CD4-positive, CD25-positive, alpha-beta regulatory T cell (primary cell): ENCODE measurements at regions not wholly inside any gene's neighbourhood (a gene's known extent, or its start where the extent isn't known, plus 50 kb on each side); places are given as distances from the start of the nearest gene placed in this dataset.

Experiments
- ATAC-seq, 2 donors: fragments of 150-1000 bp; cut with Tn5 transposase; one replicate each; pipeline ENCODE4 v1.10.0; 2021; ENCODE audit warnings: low read depth in 2 of 2, moderate number of reproducible peaks in 2 of 2, moderate library complexity in 1 of 2
- DNase-seq, 3 donors: peaks; one replicate each; pipeline versions ENCODE4 v3.0.0 to v3.0.0-alpha.2; 2012 to 2022; ENCODE audit warnings: mixed read lengths in 1 of 3
- H3K27ac ChIP-seq: one replicate; pipeline ENCODE4 v1.7.0; 2013; ENCODE audit warnings: mild to moderate bottlenecking, low read length; ENCODE audit not compliant: insufficient read depth, poor library complexity, severe bottlenecking
- H3K27me3 ChIP-seq: one replicate; pipeline ENCODE4 v1.7.0; 2013; ENCODE audit warnings: low read length; ENCODE audit not compliant: control insufficient read depth, insufficient read depth
- H3K36me3 ChIP-seq: one replicate; pipeline ENCODE4 v1.7.0; 2013; ENCODE audit warnings: mild to moderate bottlenecking, low read length, moderate library complexity; ENCODE audit not compliant: control insufficient read depth, insufficient read depth
- H3K4me1 ChIP-seq: 2 replicates; pipeline ENCODE4 v1.7.0; 2013; ENCODE audit warnings: mild to moderate bottlenecking, low read length; ENCODE audit not compliant: insufficient read depth, control insufficient read depth, poor library complexity, severe bottlenecking
- H3K4me3 ChIP-seq: one replicate; pipeline ENCODE4 v1.7.0; 2013; ENCODE audit warnings: low read depth, mild to moderate bottlenecking, low read length, moderate library complexity
- H3K9me3 ChIP-seq, 2 experiments: 1 replicate in 1 of 2; 2 replicates in 1 of 2; pipeline ENCODE4 v1.7.0; 2013; ENCODE audit warnings: low read length in 2 of 2, mild to moderate bottlenecking in 1 of 2, moderate library complexity in 1 of 2; ENCODE audit not compliant: control insufficient read depth in 2 of 2
- H3K27ac Mint-ChIP-seq, 3 donors: one replicate each; pipeline ENCODE4 v1.8.0; 2020 to 2022; ENCODE audit warnings: mild to moderate bottlenecking in 3 of 3, mixed read lengths in 3 of 3, moderate library complexity in 2 of 3
- H3K27me3 Mint-ChIP-seq: one replicate; pipeline ENCODE4 v1.8.0; 2022; ENCODE audit warnings: mild to moderate bottlenecking, mixed read lengths
- H3K36me3 Mint-ChIP-seq: one replicate; pipeline ENCODE4 v1.8.0; 2020; ENCODE audit warnings: mixed read lengths
- H3K4me1 Mint-ChIP-seq, 4 donors: one replicate each; pipeline ENCODE4 v1.8.0; 2020 to 2022; ENCODE audit warnings: mixed read lengths in 4 of 4, mild to moderate bottlenecking in 1 of 4
- H3K4me3 Mint-ChIP-seq, 4 donors: one replicate each; pipeline ENCODE4 v1.8.0; 2020 to 2022; ENCODE audit warnings: mild to moderate bottlenecking in 4 of 4, mixed read lengths in 4 of 4, moderate library complexity in 3 of 4
- H3K9me3 Mint-ChIP-seq, 7 donors: one replicate each; pipeline ENCODE4 v1.8.0; 2020 to 2022; ENCODE audit warnings: mixed read lengths in 7 of 7, mild to moderate bottlenecking in 3 of 7, moderate library complexity in 2 of 7

DNA sequence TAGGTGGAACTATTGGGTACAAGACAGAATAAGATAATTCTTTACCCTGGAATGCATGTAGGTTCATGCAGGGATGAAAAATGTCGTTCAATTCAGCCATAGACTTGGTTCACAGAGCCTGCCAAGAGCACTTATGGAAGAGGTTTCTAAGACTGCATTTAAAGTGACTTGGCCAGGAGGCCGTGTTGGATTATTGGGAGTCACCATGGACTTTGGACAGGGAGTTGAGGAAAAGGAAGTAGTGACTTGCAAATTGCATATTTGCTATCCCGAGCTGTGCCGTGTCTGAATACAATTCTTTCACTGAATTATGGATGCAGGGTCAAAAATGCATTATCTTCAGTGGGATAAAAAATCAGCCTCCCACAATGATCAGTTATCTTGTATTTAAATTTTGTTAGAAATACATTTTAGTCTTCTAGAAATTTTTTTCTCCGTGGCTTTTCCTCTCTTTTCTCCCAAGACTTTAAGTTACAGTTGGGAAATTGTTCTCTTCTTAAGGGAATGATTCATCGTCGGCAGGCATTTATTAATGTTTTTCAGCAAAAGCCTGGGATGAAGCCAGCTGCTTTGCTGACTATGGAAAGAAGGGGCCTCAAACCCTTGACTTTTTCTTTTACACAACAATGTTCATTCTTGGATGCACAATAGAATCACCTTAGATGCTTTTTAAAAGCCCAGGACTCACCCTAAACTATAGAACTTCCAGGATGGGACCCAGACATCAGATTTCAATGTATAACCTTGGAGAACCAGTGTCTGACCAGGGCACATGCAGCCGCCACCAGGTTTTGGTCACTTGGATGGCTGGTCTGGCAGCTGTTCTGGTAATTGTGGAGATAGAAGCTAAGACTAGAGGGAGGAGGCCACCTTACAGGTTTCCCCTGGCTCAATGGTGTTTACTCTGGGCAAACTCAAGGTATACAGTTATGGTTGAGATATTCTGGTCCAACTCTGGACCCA, 70.8 kb downstream of the FAT3 start:
- DNase-seq (no peak), ATAC-seq (no peak)
- Histone ChIP-seq H3K36me3 (no peaks in the 10 kb centered on the region), H3K4me3 (no peak overlapping the region), H3K27me3 (no peaks in the 10 kb centered on the region), H3K27ac (no peak overlapping the region), H3K9me3 (no peaks in the 10 kb centered on the region), H3K4me1 (no peaks in the 10 kb centered on the region)
- Mint-ChIP-seq H3K9me3 (peaks cover 0 to 13% (median 5%) of the 10 kb centered on the region in 7 donors), H3K27me3 (no peaks in the 10 kb centered on the region), H3K4me1 (no peaks in the 10 kb centered on the region), H3K36me3 (no peaks in the 10 kb centered on the region), H3K4me3 (no peak overlapping the region), H3K27ac (no peak overlapping the region)

DNA sequence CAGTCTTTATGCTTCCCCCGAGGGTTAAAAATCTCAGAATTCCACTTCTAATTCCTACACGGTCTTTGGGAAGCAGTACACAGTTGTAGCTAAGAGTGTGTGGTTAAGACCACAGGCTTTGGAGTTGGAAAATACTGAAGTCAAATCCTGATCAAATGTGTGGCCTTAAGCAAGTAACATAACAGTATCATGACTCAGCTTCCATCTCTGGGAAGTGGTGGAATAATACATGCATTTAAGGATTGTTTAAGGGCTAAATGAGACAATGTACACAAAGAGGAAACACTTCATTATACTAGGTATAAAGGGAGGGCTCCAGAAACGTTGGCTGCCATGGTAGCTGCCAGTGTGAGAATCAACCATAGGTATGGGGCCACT, 71.5 kb downstream of the FAT3 start:
- Histone ChIP-seq H3K27ac (no peak overlapping the region), H3K4me3 (no peak overlapping the region), H3K9me3 (no peaks in the 10 kb centered on the region), H3K27me3 (no peaks in the 10 kb centered on the region), H3K4me1 (no peaks in the 10 kb centered on the region), H3K36me3 (no peaks in the 10 kb centered on the region)
- Mint-ChIP-seq H3K9me3 (peaks cover 0 to 13% (median 5%) of the 10 kb centered on the region in 7 donors), H3K27me3 (no peaks in the 10 kb centered on the region), H3K4me1 (no peaks in the 10 kb centered on the region), H3K27ac (no peak overlapping the region), H3K36me3 (no peaks in the 10 kb centered on the region), H3K4me3 (no peak overlapping the region)
- DNase-seq (no peak), ATAC-seq (no peak)

DNA sequence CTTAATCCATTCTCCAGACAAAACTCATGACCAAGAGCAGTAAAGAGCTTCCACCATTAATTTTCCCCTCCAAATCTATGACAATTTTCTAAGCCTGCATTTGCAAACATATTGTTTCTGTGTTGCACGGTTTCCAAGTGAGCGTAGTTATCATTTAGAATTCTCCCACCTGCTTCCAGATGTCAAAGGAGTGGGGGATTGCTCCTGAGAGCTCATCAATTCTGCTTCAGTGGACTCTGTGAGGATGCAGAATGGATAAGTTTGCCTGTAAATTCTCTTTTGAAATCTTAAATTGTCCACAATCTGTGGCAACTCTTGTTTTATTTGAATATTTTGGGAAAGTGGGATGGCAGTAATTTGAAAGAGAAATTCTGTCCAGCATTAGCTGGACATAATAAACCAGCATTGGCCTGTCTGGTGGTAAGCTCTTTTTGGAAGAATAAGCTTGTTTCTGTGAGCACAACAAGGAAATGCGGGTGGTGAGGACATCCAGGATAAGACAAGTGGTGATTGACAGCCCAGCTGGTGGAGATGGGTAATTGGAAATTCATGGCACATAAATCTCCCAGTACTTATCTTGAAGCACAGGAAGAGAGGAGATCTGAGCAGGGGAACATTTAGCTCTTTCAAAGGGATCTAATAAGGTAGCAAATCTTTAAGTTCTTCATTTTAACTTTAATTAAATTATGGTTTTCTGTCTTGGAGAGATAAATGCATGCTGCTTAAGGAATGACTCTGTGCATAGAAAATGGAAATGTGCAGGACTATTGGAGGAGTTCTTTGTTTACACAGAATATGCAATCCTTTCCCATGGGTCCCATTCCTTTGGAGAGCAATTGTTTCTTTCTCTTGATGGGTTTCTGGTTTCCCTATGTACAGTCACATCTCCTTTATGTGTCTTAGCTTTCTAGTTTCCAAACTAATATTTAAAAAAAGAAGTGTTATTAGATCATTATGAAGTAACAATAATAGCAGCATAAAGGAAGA, 73.2 kb downstream of the FAT3 start:
- Histone ChIP-seq H3K4me1 (no peaks in the 10 kb centered on the region), H3K27me3 (no peaks in the 10 kb centered on the region), H3K9me3 (no peaks in the 10 kb centered on the region), H3K4me3 (no peak overlapping the region), H3K27ac (no peak overlapping the region), H3K36me3 (no peaks in the 10 kb centered on the region)
- Mint-ChIP-seq H3K36me3 (no peaks in the 10 kb centered on the region), H3K9me3 (peaks cover 0 to 9% (median 3%) of the 10 kb centered on the region in 7 donors), H3K4me3 (no peak overlapping the region), H3K27me3 (no peaks in the 10 kb centered on the region), H3K4me1 (no peaks in the 10 kb centered on the region), H3K27ac (no peak overlapping the region)
- ATAC-seq (no peak), DNase-seq (no peak)

DNA sequence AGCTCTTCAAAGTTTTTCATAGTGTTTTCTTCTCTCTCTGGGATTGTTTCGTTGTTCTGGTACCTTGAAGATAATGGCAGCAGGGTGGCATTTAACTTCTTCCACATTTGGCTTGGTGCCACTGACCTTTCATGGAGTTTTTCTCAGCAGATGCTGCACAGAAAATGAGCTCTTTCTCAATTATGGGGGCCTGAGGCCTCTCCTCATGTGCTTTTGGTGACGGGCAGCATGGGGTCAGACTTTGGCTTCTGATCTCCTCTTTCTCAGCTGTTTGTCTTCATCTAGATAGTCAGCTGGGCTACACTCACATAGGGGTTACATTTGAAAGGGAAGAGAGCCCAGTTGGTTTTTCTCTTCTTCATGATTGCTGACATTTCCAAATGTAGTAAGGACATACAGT, 76.3 kb downstream of the FAT3 start:
- Histone ChIP-seq H3K27ac (no peak overlapping the region), H3K4me1 (no peaks in the 10 kb centered on the region), H3K4me3 (no peak overlapping the region), H3K9me3 (no peaks in the 10 kb centered on the region), H3K27me3 (no peaks in the 10 kb centered on the region), H3K36me3 (no peaks in the 10 kb centered on the region)
- ATAC-seq (no peak), DNase-seq (no peak)
- Mint-ChIP-seq H3K27ac (no peak overlapping the region), H3K4me3 (no peak overlapping the region), H3K9me3 (peaks cover 0 to 11% (median 3%) of the 10 kb centered on the region in 7 donors), H3K27me3 (no peaks in the 10 kb centered on the region), H3K36me3 (no peaks in the 10 kb centered on the region), H3K4me1 (no peaks in the 10 kb centered on the region)

DNA sequence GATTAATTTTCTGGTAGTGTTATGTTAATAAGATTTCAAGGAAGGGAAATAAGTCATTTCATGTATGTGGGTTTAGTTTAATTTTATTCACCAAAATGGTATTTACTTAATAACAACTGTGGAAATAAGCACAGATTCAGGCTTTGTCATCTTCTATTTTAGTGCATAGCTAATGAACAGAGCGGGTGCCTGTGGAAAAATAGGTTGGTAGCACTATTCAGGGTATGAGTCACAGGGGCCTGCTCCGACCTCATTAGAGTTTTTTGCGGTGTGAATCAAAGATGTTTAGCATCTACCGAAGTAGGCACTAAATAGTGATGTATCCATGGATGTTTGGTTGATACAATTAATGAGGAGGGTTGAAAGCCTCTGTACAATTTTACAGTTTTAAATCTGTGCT, 78.2 kb downstream of the FAT3 start:
- Mint-ChIP-seq H3K27ac (no peak overlapping the region), H3K36me3 (no peaks in the 10 kb centered on the region), H3K27me3 (no peaks in the 10 kb centered on the region), H3K9me3 (peaks cover 0 to 7% (median 1%) of the 10 kb centered on the region in 7 donors), H3K4me3 (no peak overlapping the region), H3K4me1 (no peaks in the 10 kb centered on the region)
- no peak overlapping the region for H3K27ac ChIP-seq
- H3K4me1 ChIP-seq, result no peaks in the 10 kb centered on the region
- no peaks in the 10 kb centered on the region for H3K27me3 ChIP-seq
- no peak overlapping the region for H3K4me3 ChIP-seq
- DNase-seq (no peak), ATAC-seq (no peak)
- H3K9me3 ChIP-seq, result no peaks in the 10 kb centered on the region
- H3K36me3 ChIP-seq, result no peaks in the 10 kb centered on the region

DNA sequence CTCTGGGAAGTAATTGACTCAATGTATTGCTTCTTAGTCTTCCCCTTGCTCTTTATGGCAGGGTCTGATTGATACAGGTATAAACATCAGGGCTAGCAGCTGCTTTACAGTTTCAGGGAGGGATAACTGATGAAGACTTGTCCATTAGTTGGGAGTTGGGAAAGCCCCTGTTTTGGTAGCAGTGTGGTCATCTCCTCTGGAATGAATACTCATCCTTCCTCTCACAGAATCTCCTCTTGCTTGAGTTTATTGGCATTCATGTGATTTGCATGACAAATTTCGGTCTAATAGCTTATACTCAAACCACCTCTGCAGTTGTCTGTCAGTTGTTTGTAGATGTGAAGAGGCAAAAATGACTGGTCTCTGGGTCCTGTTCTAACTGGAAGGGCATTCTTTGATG, 79.7 kb downstream of the FAT3 start:
- peaks cover 0 to 7% (median 1%) of the 10 kb centered on the region in 7 donors for H3K9me3 Mint-ChIP-seq

DNA sequence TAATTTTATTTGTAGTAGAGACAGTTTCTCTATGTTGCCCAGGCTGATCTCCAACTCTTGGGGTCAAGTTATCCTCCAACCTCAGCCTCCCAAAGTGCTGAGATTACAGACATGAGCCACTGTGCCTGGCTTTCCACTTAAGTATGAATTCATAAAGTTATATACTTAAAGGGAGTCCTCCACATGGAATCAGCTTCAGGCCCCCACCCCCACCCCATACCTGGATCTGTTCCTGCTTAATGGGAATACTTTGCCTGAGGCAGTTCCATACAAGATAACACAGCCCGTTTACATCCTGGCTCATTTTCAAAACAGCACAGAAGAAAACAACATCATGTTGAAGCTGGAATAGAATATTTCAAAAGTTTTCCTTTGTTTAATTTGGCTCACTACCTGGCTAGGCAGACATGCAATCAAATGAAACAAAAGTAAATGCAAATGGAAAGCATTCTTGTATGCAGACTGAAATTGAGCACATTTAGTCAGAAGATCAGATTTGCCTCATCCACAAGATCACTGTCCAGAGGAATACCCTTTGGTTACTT, 82.4 kb downstream of the FAT3 start:
- Mint-ChIP-seq H3K9me3 (peaks cover 0 to 5% (median 2%) of the 10 kb centered on the region in 7 donors), H3K27me3 (no peaks in the 10 kb centered on the region)
- ATAC-seq, result no peak

More for the DNA sequence above, 79.7 kb downstream of the FAT3 start:
- ATAC-seq (no peak), DNase-seq (no peak)
- Histone ChIP-seq H3K27ac (no peak overlapping the region), H3K36me3 (no peaks in the 10 kb centered on the region), H3K4me1 (no peaks in the 10 kb centered on the region), H3K27me3 (no peaks in the 10 kb centered on the region), H3K4me3 (no peak overlapping the region), H3K9me3 (no peaks in the 10 kb centered on the region)
- H3K27me3 Mint-ChIP-seq, result no peaks in the 10 kb centered on the region
- no peaks in the 10 kb centered on the region for H3K36me3 Mint-ChIP-seq
- H3K4me3 Mint-ChIP-seq, result no peak overlapping the region
- H3K27ac Mint-ChIP-seq, result no peak overlapping the region
- no peaks in the 10 kb centered on the region for H3K4me1 Mint-ChIP-seq

More for the DNA sequence above, 82.4 kb downstream of the FAT3 start:
- H3K27ac ChIP-seq, result no peak overlapping the region
- H3K9me3 ChIP-seq, result no peaks in the 10 kb centered on the region
- H3K27me3 ChIP-seq, result no peaks in the 10 kb centered on the region
- Mint-ChIP-seq H3K4me3 (no peak overlapping the region), H3K36me3 (no peaks in the 10 kb centered on the region), H3K4me1 (no peaks in the 10 kb centered on the region), H3K27ac (no peak overlapping the region)
- H3K4me1 ChIP-seq, result no peaks in the 10 kb centered on the region
- H3K4me3 ChIP-seq, result no peak overlapping the region
- no peak for DNase-seq
- no peaks in the 10 kb centered on the region for H3K36me3 ChIP-seq
